Neural crest cell (in vitro differentiated cells): ENCODE measurements at regions not wholly inside any gene's neighbourhood (a gene's known extent, or its start where the extent isn't known, plus 50 kb on each side); places are given as distances from the start of the nearest gene placed in this dataset.

Source experiments
- DNase-seq: peaks from one replicate; pipeline ENCODE4 v3.0.0; 2021; ENCODE audit warnings: low read depth, mixed read lengths, low spot score
- H3K27ac Mint-ChIP-seq: one replicate; pipeline ENCODE4 v1.8.0; 2021; ENCODE audit warnings: mild to moderate bottlenecking, mixed read lengths; ENCODE audit not compliant: unreplicated experiment
- H3K27me3 Mint-ChIP-seq: 2 replicates; pipeline ENCODE4 v1.8.0; 2021; ENCODE audit warnings: low read depth, mild to moderate bottlenecking, mixed read lengths
- H3K36me3 Mint-ChIP-seq: 2 replicates; pipeline ENCODE4 v1.8.0; 2021; ENCODE audit warnings: low read depth, mild to moderate bottlenecking, mixed read lengths
- H3K4me1 Mint-ChIP-seq: 2 replicates; pipeline ENCODE4 v1.8.0; 2021; ENCODE audit warnings: mixed read lengths
- H3K4me3 Mint-ChIP-seq: one replicate; pipeline ENCODE4 v1.8.0; 2021; ENCODE audit warnings: mild to moderate bottlenecking, mixed read lengths
- H3K9me3 Mint-ChIP-seq: 2 replicates; pipeline ENCODE4 v1.8.0; 2021; ENCODE audit warnings: mixed read lengths
- CTCF ChIP-seq: fragments of 200-600 bp; sonication (generic); conservative IDR thresholded peaks from 2 replicates; pipeline ENCODE4 v1.5.0; 2021; ENCODE audit warnings: antibody characterized with exemption, mild to moderate bottlenecking

- H3K27me3 Mint-ChIP-seq: peaks cover 3% of the 10 kb centered on the region
- TF ChIP-seq CTCF: no peak
- H3K4me1 Mint-ChIP-seq: peaks cover 9% of the 10 kb centered on the region
- H3K27ac Mint-ChIP-seq: no peak overlapping the region
- H3K4me3 Mint-ChIP-seq: no peak overlapping the region
- H3K9me3 Mint-ChIP-seq: peaks cover 9% of the 10 kb centered on the region
- DNase-seq: no peak
- peaks cover 5% of the 10 kb centered on the region for H3K36me3 Mint-ChIP-seq
Observed at GRCh38 chr2:20104900-20105545, 53.6 kb upstream of the LAPTM4A start.

DNA sequence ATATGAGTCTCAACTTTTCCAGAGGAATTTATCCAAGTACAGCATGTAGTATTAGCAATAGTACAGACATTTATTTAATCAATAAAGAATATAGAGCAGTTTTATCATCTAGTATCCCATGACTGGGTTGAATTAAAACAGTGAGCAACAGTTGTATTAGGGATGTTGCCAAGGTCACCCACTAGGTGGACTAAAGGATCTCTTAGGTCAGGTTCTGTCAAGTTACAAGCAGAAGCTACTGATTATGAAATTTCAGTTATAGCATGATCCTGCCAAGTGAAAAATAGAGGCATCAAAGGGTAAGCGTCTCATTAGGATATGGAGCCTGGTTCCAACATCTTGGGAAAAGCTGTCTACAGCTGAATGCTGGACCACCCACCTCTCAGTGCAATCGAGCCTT, 52.1 kb upstream of the LAPTM4A start:
- H3K36me3 Mint-ChIP-seq: peaks cover 5% of the 10 kb centered on the region
- TF ChIP-seq CTCF: peak; percentile 56
- H3K4me3 Mint-ChIP-seq: no peak overlapping the region
- DNase-seq: no peak
- peaks cover 9% of the 10 kb centered on the region for H3K4me1 Mint-ChIP-seq
- H3K27ac Mint-ChIP-seq: no peak overlapping the region
- peaks cover 9% of the 10 kb centered on the region for H3K9me3 Mint-ChIP-seq
- no peaks in the 10 kb centered on the region for H3K27me3 Mint-ChIP-seq
